ENCODE measurements at regions not wholly inside any gene's neighbourhood (a gene's known extent, or its start where the extent isn't known, plus 50 kb on each side); places are given as distances from the start of the nearest gene placed in this dataset.

DNA sequence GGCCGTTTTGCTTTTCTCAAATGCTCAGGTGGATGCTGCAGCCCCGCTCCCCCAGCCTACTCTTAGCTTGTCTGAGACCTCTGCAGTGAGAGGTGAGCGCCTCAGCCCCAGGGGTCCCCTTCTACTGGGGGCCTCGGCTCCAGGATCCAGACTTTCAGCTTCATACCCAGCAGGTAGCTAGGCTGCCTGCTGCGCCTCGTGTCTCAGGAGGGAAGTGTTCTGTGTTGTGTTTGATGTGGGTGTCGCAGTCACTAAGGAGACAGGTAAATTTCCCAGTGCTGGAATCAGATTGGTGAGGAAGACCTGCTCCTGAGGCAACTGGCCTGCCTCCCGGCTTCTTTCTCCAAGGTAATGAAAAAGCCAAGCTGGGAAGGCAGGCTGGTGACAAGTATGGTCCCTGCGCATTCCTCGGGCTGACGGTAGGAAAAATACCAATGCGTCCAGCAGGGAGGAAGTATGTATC, 604.0 kb upstream of the SALL1 start:
- no peak for DNase-seq (ENCODE audit: low read depth)
- TF ChIP-seq, protein P1, sequence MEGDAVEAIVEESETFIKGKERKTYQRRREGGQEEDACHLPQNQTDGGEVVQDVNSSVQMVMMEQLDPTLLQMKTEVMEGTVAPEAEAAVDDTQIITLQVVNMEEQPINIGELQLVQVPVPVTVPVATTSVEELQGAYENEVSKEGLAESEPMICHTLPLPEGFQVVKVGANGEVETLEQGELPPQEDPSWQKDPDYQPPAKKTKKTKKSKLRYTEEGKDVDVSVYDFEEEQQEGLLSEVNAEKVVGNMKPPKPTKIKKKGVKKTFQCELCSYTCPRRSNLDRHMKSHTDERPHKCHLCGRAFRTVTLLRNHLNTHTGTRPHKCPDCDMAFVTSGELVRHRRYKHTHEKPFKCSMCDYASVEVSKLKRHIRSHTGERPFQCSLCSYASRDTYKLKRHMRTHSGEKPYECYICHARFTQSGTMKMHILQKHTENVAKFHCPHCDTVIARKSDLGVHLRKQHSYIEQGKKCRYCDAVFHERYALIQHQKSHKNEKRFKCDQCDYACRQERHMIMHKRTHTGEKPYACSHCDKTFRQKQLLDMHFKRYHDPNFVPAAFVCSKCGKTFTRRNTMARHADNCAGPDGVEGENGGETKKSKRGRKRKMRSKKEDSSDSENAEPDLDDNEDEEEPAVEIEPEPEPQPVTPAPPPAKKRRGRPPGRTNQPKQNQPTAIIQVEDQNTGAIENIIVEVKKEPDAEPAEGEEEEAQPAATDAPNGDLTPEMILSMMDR (IDR thresholded peaks at IDR 0.05; ENCODE audit: insufficient read depth, low read length) = no peak
- no peak overlapping the region for H3K4me3 ChIP-seq (ENCODE audit: low read depth, low read length)

DNA sequence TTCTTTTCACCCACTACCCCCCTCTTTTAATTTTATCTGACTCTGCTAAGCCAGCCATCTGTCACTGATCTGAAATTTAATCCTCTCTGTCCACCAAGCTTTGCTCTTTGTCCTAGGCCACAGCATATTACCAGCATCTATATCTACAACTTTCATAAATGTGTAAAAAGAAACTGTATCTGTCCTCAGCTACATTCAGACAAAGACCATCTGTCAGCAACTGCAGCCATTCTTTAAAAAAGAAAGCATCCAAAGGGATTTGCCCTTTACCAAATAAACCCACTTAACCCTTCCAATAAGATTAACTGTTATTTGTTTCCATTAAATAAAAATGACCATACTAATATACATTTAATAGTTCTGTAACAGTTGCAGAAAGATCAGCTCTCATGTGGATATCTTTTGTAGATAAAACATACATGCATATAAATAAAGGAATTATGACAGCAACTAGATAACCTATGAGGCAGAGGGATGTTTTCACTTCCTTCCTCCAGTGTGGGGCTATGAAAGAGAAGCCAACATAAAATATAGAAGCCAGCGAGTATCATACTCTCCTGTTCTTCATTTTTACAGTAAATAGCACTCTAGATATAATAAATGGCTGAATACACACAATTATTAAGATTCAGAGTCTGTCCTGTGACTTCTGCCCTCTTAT, 602.5 kb upstream of the SALL1 start:
- H3K4me3 ChIP-seq (ENCODE audit: low read depth, low read length) = no peak overlapping the region
- TF ChIP-seq, protein P1 (IDR thresholded peaks at IDR 0.05; ENCODE audit: insufficient read depth, low read length) = no peak
- DNase-seq (ENCODE audit: low read depth) = no peak

DNA sequence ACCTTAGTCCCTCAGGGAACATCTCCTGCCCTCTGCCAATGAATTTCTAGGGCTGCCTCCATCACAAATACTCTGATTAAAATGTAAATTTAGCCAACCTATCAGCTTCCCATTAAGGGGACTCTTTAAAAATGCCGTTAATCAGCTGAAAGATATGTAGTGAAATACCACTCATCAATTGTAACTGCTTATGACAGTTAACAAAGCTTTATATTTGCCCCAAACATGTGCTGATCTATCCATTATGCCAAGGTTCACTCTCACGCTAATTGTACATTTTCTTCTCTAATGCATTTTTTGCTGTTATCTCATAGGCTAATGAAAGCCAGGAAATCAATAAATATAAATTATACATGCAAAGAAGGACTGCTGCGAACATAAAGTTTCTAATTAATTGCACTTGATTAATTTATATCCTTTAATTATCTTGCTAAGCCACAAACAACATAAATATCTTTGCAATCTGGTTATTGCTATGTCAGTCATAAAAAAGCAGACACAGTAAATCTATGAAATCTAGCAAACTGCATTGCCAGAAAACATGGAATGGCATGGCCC, 601.4 kb upstream of the SALL1 start:
- TF ChIP-seq, protein P1 (IDR thresholded peaks at IDR 0.05; ENCODE audit: insufficient read depth, low read length) = no peak
- H3K4me3 ChIP-seq (ENCODE audit: low read depth, low read length) = no peak overlapping the region
- no peak for DNase-seq (ENCODE audit: low read depth)

DNA sequence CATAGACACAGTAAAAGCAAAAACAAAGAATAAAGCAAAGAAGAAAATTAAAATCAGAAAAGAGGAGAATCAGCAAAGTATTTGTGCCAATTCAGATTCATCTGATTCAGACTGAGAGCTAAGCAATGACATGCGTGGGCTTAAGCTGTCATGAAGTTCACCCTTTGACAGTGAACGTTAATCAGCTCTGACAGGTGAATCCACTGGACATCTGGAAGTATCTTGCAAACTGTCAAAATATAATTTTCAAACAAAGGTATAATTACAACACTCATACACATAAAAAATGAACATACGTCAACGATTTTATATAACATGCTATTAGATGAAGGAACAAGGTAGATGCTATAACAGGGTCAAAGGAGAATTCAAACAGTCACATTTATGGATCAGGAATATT, 596.3 kb upstream of the SALL1 start:
- TF ChIP-seq, protein P1 (IDR thresholded peaks at IDR 0.05; ENCODE audit: insufficient read depth, low read length) = no peak
- DNase-seq (ENCODE audit: low read depth) = no peak
- H3K4me3 ChIP-seq (ENCODE audit: low read depth, low read length) = no peak overlapping the region

DNA sequence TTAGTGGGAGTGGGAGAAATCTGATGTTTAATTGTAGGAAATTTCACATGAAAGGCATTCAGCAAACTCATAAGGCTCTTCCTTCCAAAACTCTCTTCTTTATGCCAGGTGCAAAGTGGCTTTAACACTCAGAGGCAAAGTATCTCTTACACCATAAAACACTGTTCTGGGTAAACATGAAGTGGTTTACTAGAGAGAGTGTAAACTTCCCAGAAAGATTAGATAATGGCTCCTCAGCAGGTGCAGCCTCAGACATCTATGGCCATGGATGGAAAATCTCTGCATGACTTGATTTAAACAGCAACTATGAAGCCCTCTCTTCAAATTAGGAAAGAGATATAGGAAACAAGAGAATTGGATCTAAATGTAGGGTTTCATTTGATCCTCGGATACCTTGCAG, 583.1 kb upstream of the SALL1 start:
- no peak for DNase-seq (ENCODE audit: low read depth)
- H3K4me3 ChIP-seq (ENCODE audit: low read depth, low read length) = no peak overlapping the region
- TF ChIP-seq, protein P1 (IDR thresholded peaks at IDR 0.05; ENCODE audit: insufficient read depth, low read length) = no peak

DNA sequence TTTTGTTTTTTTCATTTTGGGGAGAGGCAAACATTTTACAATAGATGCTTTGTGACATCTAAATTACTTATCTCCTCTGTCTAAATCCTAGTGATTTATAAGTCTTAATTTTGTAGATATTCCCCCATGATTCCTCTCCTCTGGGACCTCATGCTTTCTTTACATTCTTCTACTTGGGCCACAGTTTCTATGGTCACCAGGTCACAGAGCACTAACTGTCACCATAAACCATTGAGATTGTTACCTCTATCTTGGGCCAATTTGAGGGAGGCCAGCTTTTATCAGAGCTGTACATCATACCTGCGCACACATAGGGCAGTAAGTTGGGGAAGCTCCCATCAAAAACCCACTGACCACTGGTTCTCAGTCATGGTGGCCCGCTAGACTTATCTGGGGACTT, 582.1 kb upstream of the SALL1 start:
- TF ChIP-seq, protein P1 (IDR thresholded peaks at IDR 0.05; ENCODE audit: insufficient read depth, low read length) = no peak
- DNase-seq (ENCODE audit: low read depth) = no peak
- H3K4me3 ChIP-seq (ENCODE audit: low read depth, low read length) = no peak overlapping the region

Data from fibroblast of the aortic adventitia (primary cell).